K562 (cell line): ENCODE measurements at regions not wholly inside any gene's neighbourhood (a gene's known extent, or its start where the extent isn't known, plus 50 kb on each side); places are given as distances from the start of the nearest gene placed in this dataset.

ENCODE experiments used
- ATAC-seq: fragments of 200-7000 bp; cut with Tn5 transposase; 3 replicates; pipeline ENCODE4 v1.9.1; 2020; ENCODE audit warnings: moderate library complexity
- BruUV-seq: library from RNA; stranded (reverse); fragments of 400-500 nt; replicated peaks from 2 replicates; lab custom pipeline; 2021; lab: Mats Ljungman, UMichigan
- CTCF ChIA-PET: fragments of 300-600 bp; formaldehyde crosslinking; extraction: SDS; loops from one replicate; lab custom pipeline; 2021; ENCODE audit warnings: low intra/inter-chr PET ratio; lab: Yijun Ruan, JAX
- POLR2A ChIA-PET: fragments of 300-600, 350-650 bp; sonication (Branson Sonifier 250); formaldehyde crosslinking; extraction: SDS; loops from one replicate; lab custom pipeline; 2021; ENCODE audit warnings: antibody characterized with exemption, inconsistent platforms; lab: Yijun Ruan, JAX
- DNase-seq, 4 experiments: peaks; one replicate each; pipeline versions ENCODE4 v3.0.0 to v3.0.0-alpha.2; 2011 to 2018; ENCODE audit warnings: low spot score in 3 of 4, mixed read lengths in 3 of 4; ENCODE audit errors: extremely low read depth in 1 of 4
- FAIRE-seq: peaks from 2 replicates; lab custom pipeline; 2011; peaks lifted over from hg19 to GRCh38; lab: Jason Lieb, UNC
- H2AFZ ChIP-seq: 2 replicates; pipeline ENCODE4 v1.6.0; 2011; ENCODE audit warnings: low read depth, low read length, control low read depth, inconsistent platforms
- H3K27ac ChIP-seq: fragments of 200-600 bp; 3 replicates; pipeline ENCODE4 v1.8.0; 2011; ENCODE audit warnings: low read depth, mild to moderate bottlenecking, control low read depth, inconsistent platforms, low read length, moderate library complexity, mixed read lengths; ENCODE audit errors: extremely low read depth
- H3K27me3 ChIP-seq, 2 experiments: fragments of 300-600 bp in 1 of 2; 2 replicates in 1 of 2; 3 replicates in 1 of 2; pipeline versions ENCODE4 v1.6.0 to v1.8.0; 2011; ENCODE audit warnings: inconsistent platforms in 2 of 2, low read length in 2 of 2, mild to moderate bottlenecking in 1 of 2, mixed read lengths in 1 of 2, moderate library complexity in 1 of 2; ENCODE audit not compliant: control insufficient read depth in 2 of 2, insufficient read depth in 2 of 2
- H3K36me3 ChIP-seq: fragments of 300-600 bp; 3 replicates; pipeline ENCODE4 v1.8.0; 2011; ENCODE audit warnings: mild to moderate bottlenecking, low read length, inconsistent platforms; ENCODE audit not compliant: control insufficient read depth, insufficient read depth
- H3K4me1 ChIP-seq, 2 experiments: fragments of 200-600 bp in 1 of 2; replicated peaks in 1 of 2; 2 replicates in 1 of 2; 3 replicates in 1 of 2; pipeline versions ENCODE4 v1.5.1 to v1.8.0; 2011; ENCODE audit warnings: inconsistent platforms in 2 of 2, low read length in 2 of 2, mild to moderate bottlenecking in 1 of 2, mixed read lengths in 1 of 2, moderate library complexity in 1 of 2; ENCODE audit not compliant: control insufficient read depth in 2 of 2, insufficient read depth in 2 of 2
- H3K4me2 ChIP-seq: 2 replicates; pipeline ENCODE4 v1.6.1; 2011; ENCODE audit warnings: low read length, control low read depth, inconsistent platforms, mixed read lengths; ENCODE audit not compliant: insufficient read depth
- H3K4me3 ChIP-seq: fragments of 200-600 bp; sonication (generic), shearing (Covaris generic); 2 replicates; pipeline ENCODE4 v1.5.1; 2016; ENCODE audit warnings: control low read depth, inconsistent platforms
- H3K79me2 ChIP-seq: fragments of 200-600 bp; 3 replicates; pipeline ENCODE4 v1.8.0; 2011; ENCODE audit warnings: low read length, inconsistent platforms; ENCODE audit not compliant: control insufficient read depth, insufficient read depth
- H3K9ac ChIP-seq, 2 experiments: 2 replicates each; pipeline versions ENCODE4 v1.6.0 to v1.6.1; 2011; ENCODE audit warnings: low read depth in 2 of 2, low read length in 2 of 2, control low read depth in 1 of 2, inconsistent platforms in 1 of 2, mild to moderate bottlenecking in 1 of 2, mixed read lengths in 1 of 2; ENCODE audit not compliant: insufficient read depth in 1 of 2
- H3K9me1 ChIP-seq: one replicate; pipeline ENCODE4 v1.6.0; 2011; ENCODE audit warnings: inconsistent platforms, mild to moderate bottlenecking, low read length, moderate library complexity; ENCODE audit not compliant: control insufficient read depth, insufficient read depth
- H3K9me3 ChIP-seq: replicated peaks from 2 replicates; pipeline ENCODE4 v1.5.1; 2011; ENCODE audit warnings: low read depth, low read length, inconsistent platforms; ENCODE audit not compliant: control insufficient read depth, insufficient read depth
- H4K20me1 ChIP-seq: replicated peaks from 2 replicates; pipeline ENCODE4 v1.6.1; 2011; ENCODE audit warnings: low read length, inconsistent platforms, mixed read lengths; ENCODE audit not compliant: control insufficient read depth, insufficient read depth
- CBFA2T3 ChIP-seq: fragments of 450-650 bp; IDR thresholded peaks from 2 replicates; pipeline ENCODE4 v1.6.1; 2017
- EHMT2 ChIP-seq: fragments of 450-650 bp; IDR thresholded peaks from 2 replicates; pipeline ENCODE4 v1.6.1; 2018; ENCODE audit warnings: antibody characterized with exemption
- FOSL1 ChIP-seq: fragments of 200-800 bp; sonication (Bioruptor generic); conservative IDR thresholded peaks from 2 replicates; pipeline ENCODE4 v1.6.1; 2016; ENCODE audit warnings: missing genetic modification characterization, missing compliant biosample characterization
- KHSRP ChIP-seq: fragments of 450-650 bp; IDR thresholded peaks from 2 replicates; pipeline ENCODE4 v1.6.1; 2017
- MEF2A ChIP-seq: IDR thresholded peaks from 2 replicates; pipeline ENCODE4 v1.6.1; 2011; ENCODE audit warnings: low read depth, mild to moderate bottlenecking, low read length, moderate library complexity; ENCODE audit not compliant: control insufficient read depth
- NUFIP1 ChIP-seq: fragments of 450-650 bp; IDR thresholded peaks from 2 replicates; pipeline ENCODE4 v1.6.1; 2018; ENCODE audit not compliant: partially characterized antibody
- PHB ChIP-seq: fragments of 250-450 bp; sonication (Bioruptor Pico); IDR thresholded peaks from 2 replicates; pipeline ENCODE4 v1.5.0; 2021
- RBM14 ChIP-seq: fragments of 200-400 bp; formaldehyde crosslinking; IDR thresholded peaks from 2 replicates; pipeline ENCODE4 v1.6.1; 2018; ENCODE audit warnings: low read depth, mild to moderate bottlenecking, low read length, moderate library complexity, borderline replicate concordance; ENCODE audit not compliant: insufficient read depth
- SAP30 ChIP-seq: fragments of 200-600 bp; sonication (generic); IDR thresholded peaks from 2 replicates; pipeline ENCODE4 v1.6.1; 2012; ENCODE audit warnings: borderline replicate concordance, low read depth, mild to moderate bottlenecking, moderate library complexity, low read length, control low read depth, inconsistent platforms; ENCODE audit not compliant: insufficient read depth, poor library complexity, severe bottlenecking
- TARDBP ChIP-seq: fragments of 450-650 bp; IDR thresholded peaks from 2 replicates; pipeline ENCODE4 v1.6.1; 2016
- ZNF23 ChIP-seq: fragments of 250-450 bp; sonication (Bioruptor Pico); IDR thresholded peaks from 2 replicates; pipeline ENCODE4 v1.4.0; 2020; ENCODE audit warnings: mild to moderate bottlenecking
- WGBS: fragments of 100-300 bp; shearing (Covaris generic); methylation state at CpG from one replicate; pipeline ENCODE4 v1.1.6; 2016; ENCODE audit warnings: low coverage, mixed read lengths; ENCODE audit not compliant: insufficient coverage; ENCODE audit errors: missing lambda C conversion rate; 5-methylcytosine and 5-hydroxymethylcytosine counted together
- in situ Hi-C: fragments of 300-500 bp; cut with MboI; formaldehyde crosslinking; loops from 4 replicates; pipeline ENCODE4 v1.15.0; 2018; ENCODE audit warnings: inconsistent platforms, mixed read lengths
- intact Hi-C: fragments of 100-400 bp; cut with micrococcal nuclease; formaldehyde crosslinking; loops from 2 replicates; pipeline ENCODE4 v1.14.2; 2022
- TF ChIP-seq, protein P1 (sequence below): sonication (generic); formaldehyde crosslinking; IDR thresholded peaks from 2 replicates; pipeline ENCODE4 v1.8.1; 2023; ENCODE audit warnings: missing genetic modification reagents, mild to moderate bottlenecking, borderline replicate concordance

- no peak overlapping the region for H3K4me3 ChIP-seq
- ChIA-PET POLR2A (no interaction called here), CTCF (interaction anchor here (0.6 kb wide), 1 partner anchor 151 kb away, joined by 3 read pairs; no protein-coding TSS in a partner anchor)
- H3K4me2 ChIP-seq: no peak overlapping the region
- intact Hi-C loops (no loop called here), in situ Hi-C loops (no loop called here)
- no peak for ATAC-seq
- H3K9me1 ChIP-seq: no peaks in the 10 kb centered on the region
- H4K20me1 ChIP-seq: no peaks in the 10 kb centered on the region
- H3K9me3 ChIP-seq: no peaks in the 10 kb centered on the region
- no peak overlapping the region for H3K27ac ChIP-seq
- FAIRE-seq: no peak
- no peaks in the 10 kb centered on the region for H3K27me3 ChIP-seq
- no TSS peak for BruUV-seq
- H2AFZ ChIP-seq: no peak overlapping the region
- H3K4me1 ChIP-seq: no peaks in the 10 kb centered on the region
- H3K79me2 ChIP-seq: no peaks in the 10 kb centered on the region
- no peak overlapping the region for H3K9ac ChIP-seq
- TF ChIP-seq CBFA2T3 (no peak), KHSRP (no peak), EHMT2 (no peak), NUFIP1 (no peak)
- TF ChIP-seq, all 486 proteins: peak for 0
- H3K36me3 ChIP-seq: no peaks in the 10 kb centered on the region
- DNase-seq: no peak
- WGBS: 0% methylated on average over 1 of the region's 1 CpG
Observed at GRCh38 chr4:14079601-14080000, 452.1 kb upstream of the BOD1L1 start.

GRCh38 chr4:14083150-14083549, 455.6 kb upstream of the BOD1L1 start:
- no TSS peak for BruUV-seq
- intact Hi-C loops (no loop called here), in situ Hi-C loops (no loop called here)
- H3K9ac ChIP-seq: no peak overlapping the region
- DNase-seq: no peak
- H3K4me3 ChIP-seq: no peak overlapping the region
- ChIA-PET CTCF (no interaction called here), POLR2A (no interaction called here)
- no peak overlapping the region for H3K27ac ChIP-seq
- H3K79me2 ChIP-seq: no peaks in the 10 kb centered on the region
- H3K4me1 ChIP-seq: no peaks in the 10 kb centered on the region
- H4K20me1 ChIP-seq: no peaks in the 10 kb centered on the region
- H3K9me3 ChIP-seq: no peaks in the 10 kb centered on the region
- no peaks in the 10 kb centered on the region for H3K27me3 ChIP-seq
- no peaks in the 10 kb centered on the region for H3K9me1 ChIP-seq
- H3K36me3 ChIP-seq: no peaks in the 10 kb centered on the region
- no peak overlapping the region for H3K4me2 ChIP-seq
- H2AFZ ChIP-seq: no peak overlapping the region
- ATAC-seq: no peak
- 0% methylated on average over 3 of the region's 3 CpGs for WGBS
- no peak for FAIRE-seq
- TF ChIP-seq RBM14: no peak
- no peak for TF ChIP-seq FOSL1 (tag)
- no peak for TF ChIP-seq SAP30
- TF ChIP-seq PHB (CRISPR knock-in tag): no peak
- no peak for TF ChIP-seq TARDBP
- TF ChIP-seq ZNF23 (CRISPR knock-in tag): no peak
- TF ChIP-seq MEF2A: no peak
- TF ChIP-seq, protein P1, sequence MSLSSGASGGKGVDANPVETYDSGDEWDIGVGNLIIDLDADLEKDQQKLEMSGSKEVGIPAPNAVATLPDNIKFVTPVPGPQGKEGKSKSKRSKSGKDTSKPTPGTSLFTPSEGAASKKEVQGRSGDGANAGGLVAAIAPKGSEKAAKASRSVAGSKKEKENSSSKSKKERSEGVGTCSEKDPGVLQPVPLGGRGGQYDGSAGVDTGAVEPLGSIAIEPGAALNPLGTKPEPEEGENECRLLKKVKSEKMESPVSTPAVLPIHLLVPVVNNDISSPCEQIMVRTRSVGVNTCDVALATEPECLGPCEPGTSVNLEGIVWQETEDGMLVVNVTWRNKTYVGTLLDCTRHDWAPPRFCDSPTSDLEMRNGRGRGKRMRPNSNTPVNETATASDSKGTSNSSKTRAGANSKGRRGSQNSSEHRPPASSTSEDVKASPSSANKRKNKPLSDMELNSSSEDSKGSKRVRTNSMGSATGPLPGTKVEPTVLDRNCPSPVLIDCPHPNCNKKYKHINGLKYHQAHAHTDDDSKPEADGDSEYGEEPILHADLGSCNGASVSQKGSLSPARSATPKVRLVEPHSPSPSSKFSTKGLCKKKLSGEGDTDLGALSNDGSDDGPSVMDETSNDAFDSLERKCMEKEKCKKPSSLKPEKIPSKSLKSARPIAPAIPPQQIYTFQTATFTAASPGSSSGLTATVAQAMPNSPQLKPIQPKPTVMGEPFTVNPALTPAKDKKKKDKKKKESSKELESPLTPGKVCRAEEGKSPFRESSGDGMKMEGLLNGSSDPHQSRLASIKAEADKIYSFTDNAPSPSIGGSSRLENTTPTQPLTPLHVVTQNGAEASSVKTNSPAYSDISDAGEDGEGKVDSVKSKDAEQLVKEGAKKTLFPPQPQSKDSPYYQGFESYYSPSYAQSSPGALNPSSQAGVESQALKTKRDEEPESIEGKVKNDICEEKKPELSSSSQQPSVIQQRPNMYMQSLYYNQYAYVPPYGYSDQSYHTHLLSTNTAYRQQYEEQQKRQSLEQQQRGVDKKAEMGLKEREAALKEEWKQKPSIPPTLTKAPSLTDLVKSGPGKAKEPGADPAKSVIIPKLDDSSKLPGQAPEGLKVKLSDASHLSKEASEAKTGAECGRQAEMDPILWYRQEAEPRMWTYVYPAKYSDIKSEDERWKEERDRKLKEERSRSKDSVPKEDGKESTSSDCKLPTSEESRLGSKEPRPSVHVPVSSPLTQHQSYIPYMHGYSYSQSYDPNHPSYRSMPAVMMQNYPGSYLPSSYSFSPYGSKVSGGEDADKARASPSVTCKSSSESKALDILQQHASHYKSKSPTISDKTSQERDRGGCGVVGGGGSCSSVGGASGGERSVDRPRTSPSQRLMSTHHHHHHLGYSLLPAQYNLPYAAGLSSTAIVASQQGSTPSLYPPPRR (CRISPR knock-in tag): no peak
